ENCODE measurements at regions not wholly inside any gene's neighbourhood (a gene's known extent, or its start where the extent isn't known, plus 50 kb on each side); places are given as distances from the start of the nearest gene placed in this dataset.
"Not testable (repeated sequence)": the region's sequence is repeated elsewhere in the genome, so short reads cannot be mapped to it uniquely, and the experiment has no call there.

GRCh38 chr6:44037276-44037675 is 90.0 kb downstream of the MRPL14 start:
- DNase-seq (ENCODE audit: low read depth in 3 of 3) = not testable (repeated sequence)

- no peak for DNase-seq (ENCODE audit: low read depth in 3 of 3)
These were observed 90.6 kb downstream of the MRPL14 start for GRCh38 chr6:44036699-44037101.

DNA sequence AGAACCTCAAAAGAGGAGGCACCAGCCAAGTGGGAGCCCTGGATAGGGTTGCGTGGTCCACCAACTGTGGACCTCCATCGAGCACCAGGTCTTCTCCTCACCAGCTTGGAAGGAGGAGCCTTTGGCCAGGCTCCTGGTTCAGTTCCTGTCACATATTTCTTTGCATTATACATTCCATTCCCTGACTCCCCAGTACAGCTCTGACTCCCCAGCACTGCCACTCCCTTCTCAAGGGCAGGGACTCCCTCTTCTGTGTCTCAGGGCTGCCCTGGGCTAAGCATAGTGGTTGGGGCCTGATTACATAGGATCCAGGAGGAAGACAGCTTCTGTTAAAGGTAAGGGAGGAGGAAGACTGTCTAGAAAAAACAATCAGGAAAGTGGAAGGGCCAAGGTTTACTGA is 91.1 kb downstream of the MRPL14 start:
- DNase-seq (ENCODE audit: low read depth in 3 of 3) = no peak

DNA sequence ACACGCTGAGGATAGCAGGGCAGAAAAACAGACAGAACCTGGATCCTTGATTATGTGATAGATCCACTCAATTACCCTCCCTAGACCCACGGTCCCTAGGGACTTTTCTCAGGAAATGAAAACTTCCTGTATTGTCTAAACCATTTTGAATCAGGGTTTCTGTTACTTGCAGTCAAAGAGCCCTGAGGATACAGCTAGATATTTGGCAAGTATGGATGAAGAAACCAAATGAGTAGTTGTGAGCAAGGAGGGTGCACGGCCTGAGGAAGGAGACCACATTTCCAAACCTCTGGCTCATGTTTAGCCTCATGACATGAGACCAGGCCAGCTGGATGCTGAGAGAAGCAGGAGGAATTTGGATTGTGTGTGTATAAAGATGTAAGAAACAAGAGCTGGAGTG is 91.6 kb downstream of the MRPL14 start:
- no peak for DNase-seq (ENCODE audit: low read depth in 3 of 3)

- DNase-seq (ENCODE audit: low read depth in 3 of 3) = no peak
These were observed 92.3 kb downstream of the MRPL14 start for GRCh38 chr6:44034931-44035345.

DNA sequence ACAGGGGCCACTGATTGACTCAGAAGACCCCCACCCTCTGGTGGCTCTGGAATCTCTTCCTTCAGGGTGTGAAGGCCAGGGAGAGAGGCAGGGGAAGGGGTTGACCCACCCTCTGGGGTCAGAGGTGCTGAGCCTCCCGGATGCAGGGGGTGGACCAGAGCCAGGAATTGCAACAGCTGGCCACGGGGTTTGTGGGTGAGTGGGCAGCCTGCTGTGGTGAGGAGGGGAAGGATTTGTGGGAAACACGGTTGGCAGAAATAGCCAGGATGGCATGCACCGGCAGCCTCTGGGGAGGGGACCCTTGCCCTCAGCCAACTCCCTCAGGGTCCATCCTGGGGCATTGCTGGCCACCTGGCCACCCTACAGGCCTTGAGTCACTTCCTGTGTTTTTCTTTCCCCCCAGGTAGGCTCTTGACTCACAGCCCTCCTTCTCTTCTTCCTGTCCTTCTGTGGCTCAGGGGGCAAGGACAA is 92.8 kb downstream of the MRPL14 start:
- DNase-seq (ENCODE audit: low read depth in 3 of 3) = no peak

DNA sequence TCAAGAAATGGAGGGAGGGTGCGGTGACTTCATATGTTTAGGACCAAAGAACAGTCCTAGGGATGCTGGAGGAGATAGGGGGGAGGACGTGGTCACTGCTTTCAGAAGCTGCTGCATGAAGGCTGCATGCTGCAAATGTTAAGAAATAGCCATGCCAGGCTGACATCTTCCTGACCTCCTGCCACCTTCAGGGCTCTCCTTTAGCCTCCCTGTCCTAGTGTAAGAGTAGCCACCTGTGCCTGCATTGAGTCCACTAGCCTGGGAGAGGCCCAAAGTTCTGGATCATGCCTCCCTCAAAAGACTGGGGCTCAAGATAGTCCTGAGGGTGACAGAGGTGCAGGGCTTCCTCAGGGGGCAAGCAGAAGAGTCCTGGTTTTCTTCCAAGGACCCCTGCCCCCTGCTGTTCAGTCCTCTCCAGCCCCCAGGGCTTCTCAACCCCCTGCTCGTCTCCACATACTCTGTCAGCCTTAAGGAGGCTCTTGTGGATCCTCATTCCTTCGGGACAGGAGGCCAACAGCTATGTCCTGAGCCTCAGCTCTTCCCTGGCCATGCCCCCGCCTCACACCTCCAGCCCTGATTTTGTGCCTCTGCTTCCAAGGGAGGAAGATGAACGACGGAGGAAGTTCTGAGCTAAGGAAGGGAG is 96.3 kb downstream of the MRPL14 start:
- DNase-seq (ENCODE audit: low read depth in 3 of 3) = no peak

- DNase-seq (ENCODE audit: low read depth in 3 of 3) = no peak
These were observed 97.6 kb downstream of the MRPL14 start for GRCh38 chr6:44029444-44030185.

- DNase-seq (ENCODE audit: low read depth in 3 of 3) = no peak
These were observed 98.4 kb downstream of the MRPL14 start for GRCh38 chr6:44028789-44029310.

DNA sequence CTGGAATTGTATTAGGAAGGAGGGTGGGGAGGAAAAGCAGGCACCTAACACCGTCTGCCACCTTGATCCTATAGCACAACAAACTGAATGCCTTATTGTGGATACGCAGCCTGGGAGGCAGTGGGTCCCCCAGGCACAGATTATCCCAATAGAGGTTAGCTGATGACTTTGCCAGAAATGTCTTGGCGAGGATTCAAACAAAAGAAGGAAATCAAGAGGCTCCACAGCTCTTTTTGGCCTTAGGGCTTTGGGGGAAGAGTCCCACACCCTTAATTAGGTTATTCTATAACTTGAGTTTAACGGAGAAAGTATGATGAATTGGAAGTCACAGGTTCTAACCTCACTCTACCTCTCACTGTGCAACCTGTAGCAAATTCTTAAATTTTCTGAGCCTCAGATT is 102.0 kb downstream of the MRPL14 start:
- no peak for DNase-seq (ENCODE audit: low read depth in 3 of 3)

DNA sequence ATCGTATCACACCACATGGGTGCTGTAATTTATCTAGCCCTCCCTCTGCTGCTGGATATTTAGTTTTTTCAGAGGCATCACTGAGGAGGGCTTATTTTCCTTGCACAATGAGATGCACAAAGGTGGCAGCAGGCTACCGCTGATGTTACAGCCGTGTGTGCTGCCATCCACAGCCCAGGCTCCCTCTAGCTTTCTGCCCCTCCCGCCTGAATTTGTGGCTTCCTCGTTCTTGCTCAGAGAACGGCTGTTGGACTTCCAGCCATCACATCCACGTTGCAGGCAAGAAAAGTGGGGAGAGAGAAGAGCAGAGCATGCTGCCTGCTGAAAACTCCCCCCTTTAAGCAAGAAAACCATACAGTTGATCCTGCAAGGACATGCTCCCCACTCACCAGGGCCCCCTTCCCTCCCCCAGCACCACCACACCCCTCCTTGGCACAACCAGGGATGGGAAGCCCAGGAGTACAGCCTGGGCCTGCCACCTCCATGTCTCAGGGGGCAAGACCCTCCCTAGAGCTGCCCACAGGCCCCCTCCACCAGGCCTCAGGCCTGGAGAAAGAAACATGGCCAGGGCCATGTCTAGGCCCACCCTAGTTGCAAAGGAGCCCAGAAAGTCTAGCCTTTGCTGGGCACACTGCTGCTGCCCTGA is 102.6 kb downstream of the MRPL14 start:
- DNase-seq (ENCODE audit: low read depth in 3 of 3) = no peak

DNA sequence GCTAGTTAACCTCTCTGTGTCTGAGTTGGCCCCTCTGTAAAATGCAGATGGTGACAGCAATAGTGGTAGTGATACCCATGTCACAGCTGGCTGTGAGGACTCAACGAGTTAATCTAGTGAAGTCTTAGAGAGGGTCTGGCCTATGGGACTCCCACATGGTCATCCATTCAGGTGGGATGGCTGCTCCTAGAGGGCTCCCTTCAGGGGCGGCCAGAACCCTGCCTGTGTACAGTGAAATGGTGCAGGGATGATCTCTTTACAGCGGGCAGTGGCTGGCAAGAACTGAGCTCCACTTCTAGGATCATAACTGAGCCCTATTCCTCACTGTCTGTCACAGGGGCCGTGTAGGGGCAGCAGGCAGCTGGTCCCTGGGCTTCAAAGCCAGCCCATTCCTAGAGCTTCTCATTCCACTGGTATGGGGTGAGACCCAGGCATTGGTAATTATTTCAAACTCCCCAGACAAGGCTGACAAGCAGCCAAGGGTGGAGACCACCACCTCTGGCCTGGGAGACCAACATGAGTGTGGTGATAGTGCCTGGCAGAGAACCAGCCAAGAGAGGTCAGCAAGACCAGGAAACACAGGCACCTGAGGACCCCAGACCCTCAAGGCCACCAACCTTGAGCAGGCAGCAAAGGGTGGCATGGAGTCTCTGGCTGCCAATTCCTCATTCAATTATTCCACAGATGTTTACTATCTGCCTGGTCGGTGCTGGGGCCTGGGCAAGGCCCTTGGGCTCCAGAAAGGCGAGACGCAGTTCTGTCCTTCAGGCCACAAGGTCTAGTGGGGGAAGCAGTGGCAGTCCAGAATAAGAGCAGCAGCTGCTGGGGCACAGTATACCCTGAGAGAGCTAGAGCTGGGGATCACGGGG is 103.4 kb downstream of the MRPL14 start:
- no peak for DNase-seq (ENCODE audit: low read depth in 3 of 3)

DNA sequence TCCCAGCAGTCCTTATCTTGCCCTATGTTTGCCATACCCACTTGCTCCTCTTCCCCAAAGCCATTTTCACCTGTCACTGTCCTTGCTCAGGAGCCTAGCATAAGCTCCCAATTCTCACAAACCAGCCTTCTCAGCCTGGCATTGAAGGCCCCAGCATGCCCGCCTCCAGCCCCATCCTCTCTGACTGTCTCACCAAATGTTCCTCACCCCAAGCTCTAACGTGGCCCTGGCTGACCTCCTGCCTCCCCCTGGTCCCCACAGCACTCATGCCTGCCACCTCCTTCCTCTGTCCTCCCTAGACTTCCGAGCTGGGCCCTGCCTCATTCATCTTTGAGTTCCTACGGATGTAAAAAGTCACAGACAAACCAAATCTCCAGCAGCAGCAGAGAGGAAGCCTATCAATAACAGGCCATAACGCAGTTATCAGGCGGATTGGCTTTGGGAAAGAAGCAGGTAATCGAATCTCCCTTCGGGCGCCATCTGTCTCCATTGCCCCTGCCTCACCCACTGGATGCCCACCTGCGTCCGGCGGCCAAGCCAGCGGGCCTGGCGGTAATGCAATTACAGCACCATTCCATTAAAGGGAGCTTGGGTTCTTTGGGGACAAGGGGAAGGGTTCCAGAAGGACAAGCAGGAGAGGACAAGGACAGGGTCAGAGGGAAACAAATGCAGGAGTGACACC is 104.4 kb downstream of the MRPL14 start:
- no peak for DNase-seq (ENCODE audit: low read depth in 3 of 3)

DNA sequence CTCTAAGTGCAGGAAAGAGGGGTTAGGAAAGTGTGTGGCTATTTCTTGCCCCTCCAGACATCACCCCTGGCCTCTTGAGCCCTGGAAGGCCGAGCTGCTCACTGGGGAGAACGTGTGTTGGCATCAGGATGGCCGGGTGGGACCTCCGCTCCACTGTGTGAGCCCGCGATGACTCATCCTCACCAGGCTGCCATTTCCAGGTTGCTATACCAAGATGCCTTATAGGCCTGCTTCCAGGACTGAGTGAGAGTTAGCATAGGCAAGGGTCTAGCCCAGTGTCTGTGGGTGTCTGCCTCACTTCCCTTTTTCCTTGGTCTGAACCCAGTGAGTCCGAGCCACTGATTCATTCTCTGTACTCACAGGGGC is 105.0 kb downstream of the MRPL14 start:
- DNase-seq (ENCODE audit: low read depth in 3 of 3) = no peak

DNA sequence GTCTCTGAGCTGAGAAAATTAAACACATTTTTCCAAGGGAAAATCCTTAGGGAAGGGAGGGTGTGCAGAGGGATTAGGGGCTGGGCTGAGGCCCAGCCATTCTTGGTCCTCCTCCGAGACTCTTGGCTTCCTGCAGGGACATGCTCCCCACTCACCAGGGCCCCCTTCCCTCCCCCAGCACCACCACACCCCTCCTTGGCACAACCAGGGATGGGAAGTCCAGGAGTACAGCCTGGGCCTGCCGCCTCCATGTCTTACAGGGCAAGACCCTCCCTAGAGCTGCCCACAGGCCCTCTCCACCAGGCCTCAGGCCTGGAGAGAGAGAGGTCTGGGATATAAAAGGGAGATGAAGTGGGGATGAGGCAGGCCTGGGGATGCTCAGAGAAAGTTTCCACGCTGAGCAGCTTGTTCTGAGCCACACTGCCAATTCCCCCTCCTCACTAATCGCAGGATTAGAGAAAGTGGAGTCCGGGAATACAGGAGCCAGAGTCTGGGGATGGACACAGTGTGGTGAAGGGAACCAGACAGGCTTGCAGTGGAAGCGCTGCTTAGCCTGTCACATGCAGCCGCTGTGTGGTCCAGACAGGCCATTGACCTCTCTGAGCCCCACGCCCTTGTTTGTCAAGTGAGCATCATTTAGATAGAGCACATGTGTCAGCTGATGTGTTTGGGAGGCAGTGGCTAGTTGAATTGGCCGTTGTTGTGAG is 105.5 kb downstream of the MRPL14 start:
- no peak for DNase-seq (ENCODE audit: low read depth in 3 of 3)

DNA sequence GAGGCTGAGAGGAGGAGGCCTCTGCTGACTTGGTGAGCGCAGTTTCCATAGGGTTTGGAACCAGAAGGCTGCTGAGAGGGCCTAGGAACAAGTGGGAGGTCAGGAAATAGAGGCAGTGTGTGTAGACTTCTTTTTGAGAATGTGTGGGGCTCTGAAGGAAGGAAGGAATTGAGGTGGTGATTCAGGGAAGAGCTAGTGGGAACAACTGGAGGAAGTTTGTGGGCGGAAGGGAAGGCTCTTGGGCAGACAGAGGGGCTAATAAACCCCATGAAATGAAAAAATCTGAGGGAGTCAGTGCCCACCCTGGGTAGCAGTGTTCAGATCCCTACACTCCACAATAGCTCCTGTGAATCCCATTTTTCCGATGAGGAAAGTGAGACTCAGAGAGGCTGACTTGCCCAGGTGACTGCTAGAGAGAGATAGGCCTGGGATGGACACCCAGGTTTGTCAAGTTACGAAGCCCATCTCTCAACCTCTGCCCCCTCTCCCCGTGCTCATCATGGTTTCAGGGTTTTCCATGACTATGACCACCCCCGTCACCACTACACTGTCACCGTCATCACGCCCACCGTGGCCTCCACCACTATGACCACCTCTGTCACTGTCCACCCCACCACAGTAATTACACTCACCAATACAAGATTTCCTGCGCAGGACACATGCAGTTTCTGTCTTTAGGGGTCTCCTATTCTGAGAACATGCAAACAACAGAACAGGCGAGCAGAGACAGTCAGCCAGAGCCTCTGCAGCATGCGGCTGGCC is 106.4 kb downstream of the MRPL14 start:
- DNase-seq (ENCODE audit: low read depth in 3 of 3) = no peak

GRCh38 chr6:44020148-44020547 is 107.1 kb downstream of the MRPL14 start:
- DNase-seq (ENCODE audit: low read depth in 3 of 3) = no peak

GRCh38 chr6:44017307-44017706 is 109.9 kb downstream of the MRPL14 start:
- DNase-seq (ENCODE audit: low read depth in 3 of 3) = not testable (repeated sequence)

GRCh38 chr6:44016131-44016870 is 111.0 kb downstream of the MRPL14 start:
- DNase-seq (ENCODE audit: low read depth in 3 of 3) = no peak

Measured in stimulated activated CD4-positive, alpha-beta T cell treated with anti-CD3 and anti-CD28 coated beads, TNF-alpha, amount 100 ng/mL, for 48 hours (primary cell).